AG08396 (cell line): ENCODE measurements at regions not wholly inside any gene's neighbourhood (a gene's known extent, or its start where the extent isn't known, plus 50 kb on each side); places are given as distances from the start of the nearest gene placed in this dataset.
"Not testable (repeated sequence)": the region's sequence is repeated elsewhere in the genome, so short reads cannot be mapped to it uniquely, and the experiment has no call there.

Experiments used
- DNase-seq: peaks from one replicate; pipeline ENCODE4 v3.0.0; 2012; ENCODE audit warnings: low spot score, mixed read lengths

- DNase-seq = no peak
Observed at GRCh38 chr21:15311510-15311909, 246.7 kb upstream of the NRIP1 start.

GRCh38 chr21:15317034-15317433 is 252.2 kb upstream of the NRIP1 start:
- DNase-seq = not testable (repeated sequence)

GRCh38 chr21:15319727-15320126 is 254.9 kb upstream of the NRIP1 start:
- DNase-seq = no peak

- no peak for DNase-seq
Observed at GRCh38 chr21:15324542-15324941, 259.7 kb upstream of the NRIP1 start.

GRCh38 chr21:15326032-15326867 is 261.4 kb upstream of the NRIP1 start:
- no peak for DNase-seq

- no peak for DNase-seq
Observed at GRCh38 chr21:15327637-15328265, 263.0 kb upstream of the NRIP1 start.

GRCh38 chr21:15329191-15329590 is 264.4 kb upstream of the NRIP1 start:
- no peak for DNase-seq

- DNase-seq = no peak
Observed at GRCh38 chr21:15330872-15331271, 266.1 kb upstream of the NRIP1 start.

- no peak for DNase-seq
Observed at GRCh38 chr21:15332572-15332971, 267.8 kb upstream of the NRIP1 start.

GRCh38 chr21:15333136-15333710 is 268.4 kb upstream of the NRIP1 start:
- DNase-seq = no peak

- DNase-seq = no peak
Observed at GRCh38 chr21:15333951-15334350, 269.2 kb upstream of the NRIP1 start.

GRCh38 chr21:15343066-15343465 is 278.3 kb upstream of the NRIP1 start:
- no peak for DNase-seq

- no peak for DNase-seq
Observed at GRCh38 chr21:15352009-15352408, 287.2 kb upstream of the NRIP1 start.

- no peak for DNase-seq
Observed at GRCh38 chr21:15353546-15353945, 288.7 kb upstream of the NRIP1 start.

GRCh38 chr21:15354516-15354915 is 289.7 kb upstream of the NRIP1 start:
- DNase-seq = no peak

GRCh38 chr21:15355066-15355465 is 290.3 kb upstream of the NRIP1 start:
- no peak for DNase-seq

- DNase-seq = no peak
Observed at GRCh38 chr21:15359251-15359650, 294.5 kb upstream of the NRIP1 start.

GRCh38 chr21:15362458-15362857 is 297.7 kb upstream of the NRIP1 start:
- DNase-seq = no peak

GRCh38 chr21:15363921-15364320 is 299.1 kb upstream of the NRIP1 start:
- DNase-seq = no peak

GRCh38 chr21:15365751-15366392 is 301.1 kb upstream of the NRIP1 start:
- no peak for DNase-seq

- DNase-seq = no peak
Observed at GRCh38 chr21:15366555-15366954, 301.8 kb upstream of the NRIP1 start.

- no peak for DNase-seq
Observed at GRCh38 chr21:15367061-15367626, 302.3 kb upstream of the NRIP1 start.
